Ovary (tissue), 3 donors: ENCODE measurements at regions not wholly inside any gene's neighbourhood (a gene's known extent, or its start where the extent isn't known, plus 50 kb on each side); places are given as distances from the start of the nearest gene placed in this dataset.

Experiments
- CTCF ChIP-seq, 3 donors: fragments of 450-650 bp in 2 of 3; fragments of 200-600 bp in 1 of 3; IDR thresholded peaks; one replicate each; pipeline versions ENCODE4 v1.5.1 to v1.8.0; 2016 to 2022; ENCODE audit warnings: antibody characterized with exemption in 3 of 3, mild to moderate bottlenecking in 1 of 3
- POLR2A ChIP-seq: fragments of 450-650 bp; IDR thresholded peaks from one replicate; pipeline ENCODE4 v1.6.1; 2017; ENCODE audit warnings: antibody characterized with exemption, mild to moderate bottlenecking, moderate library complexity
- donor health status: DM: no; HTN: no; CAD: no.

GRCh38 chr1:232509570-232509969, 120.4 kb downstream of the SIPA1L2 start:
- TF ChIP-seq CTCF (IDR thresholded peaks at IDR 0.05) (no peak), POLR2A (no peak)
